NCI-H2029 treated with DMSO at 0.1 percent for 48 hours (cell line): ENCODE measurements at regions not wholly inside any gene's neighbourhood (a gene's known extent, or its start where the extent isn't known, plus 50 kb on each side); places are given as distances from the start of the nearest gene placed in this dataset.
"Not testable (repeated sequence)": the region's sequence is repeated elsewhere in the genome, so short reads cannot be mapped to it uniquely, and the experiment has no call there.

Source experiments
- DNase-seq: peaks from one replicate; lab custom pipeline; 2025; lab: John Stamatoyannopoulos, UW

- no peak for DNase-seq
Observed at GRCh38 chr14:106308839-106309389, 782.5 kb downstream of the TMEM121 start.

GRCh38 chr14:106309423-106309822 is 783.0 kb downstream of the TMEM121 start:
- DNase-seq = no peak

- DNase-seq = no peak
Observed at GRCh38 chr14:106315436-106315835, 789.1 kb downstream of the TMEM121 start.

GRCh38 chr14:106317593-106317992 is 791.2 kb downstream of the TMEM121 start:
- DNase-seq = no peak

GRCh38 chr14:106318700-106319099 is 792.3 kb downstream of the TMEM121 start:
- DNase-seq = no peak

GRCh38 chr14:106323970-106324369 is 797.6 kb downstream of the TMEM121 start:
- DNase-seq = not testable (repeated sequence)

GRCh38 chr14:106327234-106327633 is 800.9 kb downstream of the TMEM121 start:
- DNase-seq = no peak

- DNase-seq = not testable (repeated sequence)
Observed at GRCh38 chr14:106327702-106328353, 801.4 kb downstream of the TMEM121 start.

- not testable (repeated sequence) for DNase-seq
Observed at GRCh38 chr14:106329243-106329642, 802.9 kb downstream of the TMEM121 start.

- not testable (repeated sequence) for DNase-seq
Observed at GRCh38 chr14:106329987-106330774, 803.8 kb downstream of the TMEM121 start.

- not testable (repeated sequence) for DNase-seq
Observed at GRCh38 chr14:106334428-106335109, 808.2 kb downstream of the TMEM121 start.

- DNase-seq = not testable (repeated sequence)
Observed at GRCh38 chr14:106335110-106335429, 808.7 kb downstream of the TMEM121 start.

GRCh38 chr14:106338775-106339174 is 812.4 kb downstream of the TMEM121 start:
- not testable (repeated sequence) for DNase-seq

GRCh38 chr14:106340658-106341057 is 814.3 kb downstream of the TMEM121 start:
- not testable (repeated sequence) for DNase-seq

GRCh38 chr14:106341161-106341560 is 814.8 kb downstream of the TMEM121 start:
- DNase-seq = not testable (repeated sequence)

GRCh38 chr14:106343626-106344025 is 817.2 kb downstream of the TMEM121 start:
- DNase-seq = no peak

GRCh38 chr14:106344065-106344614 is 817.8 kb downstream of the TMEM121 start:
- DNase-seq = not testable (repeated sequence)

- not testable (repeated sequence) for DNase-seq
Observed at GRCh38 chr14:106344791-106345479, 818.6 kb downstream of the TMEM121 start.

- DNase-seq = no peak
Observed at GRCh38 chr14:106346084-106346483, 819.7 kb downstream of the TMEM121 start.

GRCh38 chr14:106346534-106347290 is 820.3 kb downstream of the TMEM121 start:
- DNase-seq = no peak

- no peak for DNase-seq
Observed at GRCh38 chr14:106347291-106347778, 821.0 kb downstream of the TMEM121 start.
